PC-3 (cell line): ENCODE measurements at regions not wholly inside any gene's neighbourhood (a gene's known extent, or its start where the extent isn't known, plus 50 kb on each side); places are given as distances from the start of the nearest gene placed in this dataset.

Experiments
- ATAC-seq: fragments of 200-7000 bp; cut with Tn5 transposase; 2 replicates; pipeline ENCODE4 v1.9.1; 2020; ENCODE audit warnings: mild to moderate bottlenecking, moderate library complexity
- BruUV-seq: library from RNA; stranded (reverse); fragments of 400-500 nt; replicated peaks from 2 replicates; lab custom pipeline; 2021; lab: Mats Ljungman, UMichigan
- CTCF ChIA-PET: fragments of 300-600 bp; sonication (Branson Sonifier 250); formaldehyde crosslinking; loops from one replicate; lab custom pipeline; 2022; ENCODE audit warnings: antibody characterized with exemption; lab: Charles Lee
- POLR2A ChIA-PET: fragments of 300-600 bp; sonication (Branson Sonifier 250); formaldehyde crosslinking; loops from one replicate; lab custom pipeline; 2022; ENCODE audit warnings: antibody characterized with exemption; ENCODE audit not compliant: unreplicated experiment; lab: Charles Lee
- DNase-seq: peaks from one replicate; pipeline ENCODE4 v3.0.0-alpha.2; 2015
- H2AFZ ChIP-seq: fragments of 300-600 bp; sonication (generic); 2 replicates; pipeline ENCODE4 v1.6.0; 2016; ENCODE audit warnings: antibody characterized with exemption, low read length
- H3F3A ChIP-seq: fragments of 300-600 bp; sonication (generic); one replicate; pipeline ENCODE4 v1.6.0; 2017; ENCODE audit warnings: antibody characterized with exemption, low read length, control low read depth, mild to moderate bottlenecking; ENCODE audit not compliant: unreplicated experiment
- H3K27ac ChIP-seq: fragments of 300-600 bp; sonication (generic); 2 replicates; pipeline ENCODE4 v1.5.1; 2016; ENCODE audit warnings: mild to moderate bottlenecking, low read length
- H3K27me3 ChIP-seq: fragments of 300-600 bp; sonication (generic); 2 replicates; pipeline ENCODE4 v1.6.1; 2016; ENCODE audit warnings: low read length, mixed read lengths
- H3K36me3 ChIP-seq: fragments of 300-600 bp; sonication (generic); 2 replicates; pipeline ENCODE4 v1.6.1; 2016; ENCODE audit warnings: low read depth, mixed run types, low read length, mixed read lengths
- H3K4me1 ChIP-seq: fragments of 300-600 bp; sonication (generic); 2 replicates; pipeline ENCODE4 v1.5.1; 2016; ENCODE audit warnings: low read length; ENCODE audit not compliant: insufficient read depth
- H3K4me2 ChIP-seq: fragments of 300-600 bp; sonication (generic); 2 replicates; pipeline ENCODE4 v1.6.0; 2016; ENCODE audit warnings: low read length
- H3K4me3 ChIP-seq: fragments of 300-600 bp; sonication (generic); 2 replicates; pipeline ENCODE4 v1.5.1; 2016; ENCODE audit warnings: mild to moderate bottlenecking, low read length, mixed read lengths
- H3K79me2 ChIP-seq: fragments of 300-600 bp; sonication (generic); 2 replicates; pipeline ENCODE4 v1.6.1; 2017; ENCODE audit warnings: low read length, mixed read lengths
- H3K9ac ChIP-seq: fragments of 300-600 bp; sonication (generic); 2 replicates; pipeline ENCODE4 v1.6.0; 2016; ENCODE audit warnings: mild to moderate bottlenecking, low read length
- H3K9me2 ChIP-seq: fragments of 300-600 bp; sonication (generic); replicated peaks from 2 replicates; pipeline ENCODE4 v1.6.1; 2016; ENCODE audit warnings: mixed run types, low read length, mixed read lengths
- H3K9me3 ChIP-seq: fragments of 300-600 bp; sonication (generic); 2 replicates; pipeline ENCODE4 v1.6.1; 2016; ENCODE audit warnings: low read length, mixed read lengths
- H4K20me1 ChIP-seq: fragments of 300-600 bp; sonication (generic); 2 replicates; pipeline ENCODE4 v1.6.1; 2016; ENCODE audit warnings: low read length, mixed read lengths
- CTCF ChIP-seq: fragments of 300-600 bp; sonication (generic); conservative IDR thresholded peaks from 2 replicates; pipeline ENCODE4 v1.5.1; 2017; ENCODE audit warnings: antibody characterized with exemption, low read depth, mild to moderate bottlenecking, low read length
- EZH2 ChIP-seq: fragments of 300-600 bp; sonication (generic); IDR thresholded peaks from one replicate; pipeline ENCODE4 v1.6.1; 2017; ENCODE audit warnings: antibody characterized with exemption, mild to moderate bottlenecking, low read length; ENCODE audit not compliant: unreplicated experiment
- EZH2phosphoT487 ChIP-seq: fragments of 300-600 bp; sonication (generic); IDR thresholded peaks from 2 replicates; pipeline ENCODE4 v1.6.1; 2018; ENCODE audit warnings: mild to moderate bottlenecking, antibody characterized with exemption, low read length, borderline replicate concordance
- intact Hi-C: fragments of 100-400 bp; cut with micrococcal nuclease; formaldehyde crosslinking; loops from 2 replicates; pipeline ENCODE4 v1.9.0; 2023

DNA sequence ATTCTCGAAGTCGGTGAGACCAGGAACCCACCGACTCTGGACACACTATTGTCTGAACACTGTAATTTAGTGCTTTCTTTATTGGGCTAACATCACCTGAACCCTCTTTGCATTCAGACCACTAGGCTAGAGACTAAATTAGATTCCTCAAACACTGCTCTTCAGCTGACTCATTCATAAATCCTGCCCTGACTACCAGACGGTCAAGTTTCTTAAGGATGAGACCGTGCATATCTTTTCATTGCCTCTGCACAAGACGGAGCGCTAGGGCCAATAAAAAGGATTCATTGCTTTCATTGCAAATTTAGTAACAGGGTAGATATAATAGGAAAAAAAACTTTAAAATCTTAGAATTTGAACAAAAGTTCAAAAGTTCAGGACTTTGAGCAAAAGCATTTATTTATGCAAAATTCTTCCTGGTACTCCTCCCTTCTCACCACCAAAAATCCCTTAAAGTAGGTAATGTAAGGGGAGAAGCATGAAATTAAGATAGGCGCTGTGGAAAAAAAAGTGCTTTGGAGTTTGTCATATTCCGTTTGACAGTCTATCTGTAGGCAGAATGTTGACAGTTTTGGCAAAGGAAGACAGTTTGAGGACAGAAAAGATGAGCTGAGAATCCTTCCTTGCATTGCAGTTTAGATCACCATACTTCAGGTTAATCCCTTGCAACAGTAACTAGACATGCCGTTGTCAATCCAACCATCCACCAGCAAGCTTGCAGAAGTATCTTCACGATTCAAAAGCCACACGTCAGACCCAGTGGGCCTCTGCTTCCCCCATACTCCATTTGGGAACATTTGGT lies 328.6 kb upstream of the JARID2 start:
- H3K9me3 ChIP-seq = no peaks in the 10 kb centered on the region
- no TSS peak for BruUV-seq
- no peak for TF ChIP-seq EZH2phosphoT487
- no peak for TF ChIP-seq CTCF
- TF ChIP-seq EZH2 = no peak
- H3K27me3 ChIP-seq = no peaks in the 10 kb centered on the region
- CTCF ChIA-PET = no interaction called here
- H3F3A ChIP-seq = no peaks in the 10 kb centered on the region
- DNase-seq = peak; percentile 71
- POLR2A ChIA-PET = interaction anchor here (0.7 kb wide), 1 partner anchor 16 kb away, joined by 4 read pairs; no protein-coding TSS in a partner anchor
- no peaks in the 10 kb centered on the region for H3K9me2 ChIP-seq
- no peak overlapping the region for H3K9ac ChIP-seq
- no peak overlapping the region for H2AFZ ChIP-seq
- H3K4me2 ChIP-seq = 0 out of 2 replicates have a peak overlapping the region, but pooled peaks have one; percentile 3
- H3K36me3 ChIP-seq = no peaks in the 10 kb centered on the region
- H3K4me1 ChIP-seq = peaks cover 17% of the 10 kb centered on the region; the same call in 1 of the 2 replicates
- no peak overlapping the region for H3K27ac ChIP-seq
- peak; percentile 84 for ATAC-seq
- no peak overlapping the region for H3K4me3 ChIP-seq
- no peaks in the 10 kb centered on the region for H4K20me1 ChIP-seq
- intact Hi-C loops = no loop called here
- H3K79me2 ChIP-seq = no peaks in the 10 kb centered on the region

GRCh38 chr6:14918200-14918907 lies 327.5 kb upstream of the JARID2 start:
- Histone ChIP-seq H3K27me3 (no peaks in the 10 kb centered on the region), H3K4me1 (peaks cover 24% of the 10 kb centered on the region; the same call in 1 of the 2 replicates), H3K4me3 (no peak overlapping the region), H2AFZ (no peak overlapping the region), H3K9ac (no peak overlapping the region), H3K4me2 (no peak overlapping the region), H3K27ac (no peak overlapping the region), H3F3A (no peaks in the 10 kb centered on the region), H4K20me1 (no peaks in the 10 kb centered on the region), H3K79me2 (no peaks in the 10 kb centered on the region), H3K36me3 (no peaks in the 10 kb centered on the region), H3K9me3 (no peaks in the 10 kb centered on the region), H3K9me2 (no peaks in the 10 kb centered on the region)
- CTCF ChIA-PET = no interaction called here
- no TSS peak for BruUV-seq
- DNase-seq = no peak
- TF ChIP-seq CTCF (no peak), EZH2phosphoT487 (no peak), EZH2 (no peak)
- intact Hi-C loops = no loop called here
- no peak for ATAC-seq
- POLR2A ChIA-PET = no interaction called here
